ENCODE measurements at regions not wholly inside any gene's neighbourhood (a gene's known extent, or its start where the extent isn't known, plus 50 kb on each side); places are given as distances from the start of the nearest gene placed in this dataset.

DNA sequence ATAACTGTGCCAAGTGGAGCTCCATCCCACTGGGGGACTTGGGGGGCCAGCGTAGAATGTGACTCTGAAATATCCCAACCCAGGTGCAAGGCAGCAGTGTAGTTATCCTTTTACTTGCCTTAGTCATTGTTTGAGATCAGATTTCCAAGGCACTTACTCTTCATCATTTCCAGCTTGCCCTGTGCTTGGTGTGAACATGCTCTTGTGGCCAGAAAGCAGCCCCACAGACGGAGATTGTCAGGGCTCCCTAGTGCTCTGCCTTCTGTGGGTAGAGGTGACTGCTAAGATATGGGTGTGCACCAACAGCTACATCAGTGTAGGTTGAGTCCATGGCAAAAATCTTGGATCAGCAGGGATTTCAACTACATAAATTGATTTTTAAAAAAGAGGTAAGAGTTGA is 2010.0 kb upstream of the PIK3C3 start:
- no peak for TF ChIP-seq YY1 (IDR thresholded peaks at IDR 0.05; ENCODE audit: low read depth, low read length)
- no peak for TF ChIP-seq RCOR1 (conservative IDR thresholded peaks at IDR 0.05; ENCODE audit: low read depth, low read length)
- TF ChIP-seq, protein P1, sequence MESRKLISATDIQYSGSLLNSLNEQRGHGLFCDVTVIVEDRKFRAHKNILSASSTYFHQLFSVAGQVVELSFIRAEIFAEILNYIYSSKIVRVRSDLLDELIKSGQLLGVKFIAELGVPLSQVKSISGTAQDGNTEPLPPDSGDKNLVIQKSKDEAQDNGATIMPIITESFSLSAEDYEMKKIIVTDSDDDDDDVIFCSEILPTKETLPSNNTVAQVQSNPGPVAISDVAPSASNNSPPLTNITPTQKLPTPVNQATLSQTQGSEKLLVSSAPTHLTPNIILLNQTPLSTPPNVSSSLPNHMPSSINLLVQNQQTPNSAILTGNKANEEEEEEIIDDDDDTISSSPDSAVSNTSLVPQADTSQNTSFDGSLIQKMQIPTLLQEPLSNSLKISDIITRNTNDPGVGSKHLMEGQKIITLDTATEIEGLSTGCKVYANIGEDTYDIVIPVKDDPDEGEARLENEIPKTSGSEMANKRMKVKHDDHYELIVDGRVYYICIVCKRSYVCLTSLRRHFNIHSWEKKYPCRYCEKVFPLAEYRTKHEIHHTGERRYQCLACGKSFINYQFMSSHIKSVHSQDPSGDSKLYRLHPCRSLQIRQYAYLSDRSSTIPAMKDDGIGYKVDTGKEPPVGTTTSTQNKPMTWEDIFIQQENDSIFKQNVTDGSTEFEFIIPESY (IDR thresholded peaks at IDR 0.05), result no peak
- no peak for TF ChIP-seq ZNF24 (IDR thresholded peaks at IDR 0.05)
- TF ChIP-seq CREM (IDR thresholded peaks at IDR 0.05; ENCODE audit: low read depth), result no peak
- TF ChIP-seq JUNB (IDR thresholded peaks at IDR 0.05), result no peak
- TF ChIP-seq, protein P2, sequence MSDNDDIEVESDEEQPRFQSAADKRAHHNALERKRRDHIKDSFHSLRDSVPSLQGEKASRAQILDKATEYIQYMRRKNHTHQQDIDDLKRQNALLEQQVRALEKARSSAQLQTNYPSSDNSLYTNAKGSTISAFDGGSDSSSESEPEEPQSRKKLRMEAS (IDR thresholded peaks at IDR 0.05; ENCODE audit: low read depth, low read length), result no peak

Measured in GM12878 (cell line).